ENCODE measurements at regions not wholly inside any gene's neighbourhood (a gene's known extent, or its start where the extent isn't known, plus 50 kb on each side); places are given as distances from the start of the nearest gene placed in this dataset.
A peak's percentile ranks its signal among the peaks of the same experiment; 100 is the strongest.

DNA sequence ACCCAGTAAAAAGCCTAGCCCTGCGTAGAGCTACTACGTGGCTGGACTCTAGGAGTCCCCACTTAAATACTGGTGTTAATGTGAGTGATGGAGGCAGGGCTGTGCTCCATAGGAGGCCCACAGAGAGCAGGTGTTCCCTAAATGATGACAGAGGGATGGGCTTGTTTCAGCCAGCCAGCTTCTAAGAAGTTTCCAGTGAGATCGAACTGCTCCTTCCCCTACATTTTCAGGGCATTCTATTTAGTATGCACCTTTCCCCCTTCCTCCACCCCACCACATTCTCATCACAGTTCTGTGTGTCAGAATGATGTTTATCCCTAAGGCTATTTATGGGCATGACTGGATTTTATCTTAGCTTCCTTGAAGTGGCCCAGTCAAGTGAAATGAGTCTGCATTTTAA lies 213.0 kb downstream of the TRIB2 start:
- DNase-seq (ENCODE audit: low read depth): peak; percentile 92

DNA sequence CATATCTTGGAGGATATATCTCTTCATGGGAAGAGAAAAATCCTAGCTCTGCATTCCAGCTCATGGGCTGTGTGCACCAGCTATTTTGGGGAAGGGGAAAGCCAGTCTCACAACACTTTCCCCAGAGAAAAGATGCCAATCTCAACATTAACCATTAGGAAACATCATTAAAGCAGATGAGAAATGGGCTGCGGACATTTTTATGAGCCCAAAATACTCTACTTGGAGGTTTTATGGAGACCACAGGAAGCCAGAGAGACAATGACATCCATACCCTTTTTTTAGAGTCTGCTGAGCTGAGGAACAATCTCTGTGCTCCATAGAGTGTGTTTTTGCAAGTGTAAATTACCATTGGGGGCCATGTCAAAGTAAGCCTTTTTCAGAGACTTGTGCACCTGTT lies 213.7 kb downstream of the TRIB2 start:
- DNase-seq (ENCODE audit: low read depth): peak; percentile 78

DNA sequence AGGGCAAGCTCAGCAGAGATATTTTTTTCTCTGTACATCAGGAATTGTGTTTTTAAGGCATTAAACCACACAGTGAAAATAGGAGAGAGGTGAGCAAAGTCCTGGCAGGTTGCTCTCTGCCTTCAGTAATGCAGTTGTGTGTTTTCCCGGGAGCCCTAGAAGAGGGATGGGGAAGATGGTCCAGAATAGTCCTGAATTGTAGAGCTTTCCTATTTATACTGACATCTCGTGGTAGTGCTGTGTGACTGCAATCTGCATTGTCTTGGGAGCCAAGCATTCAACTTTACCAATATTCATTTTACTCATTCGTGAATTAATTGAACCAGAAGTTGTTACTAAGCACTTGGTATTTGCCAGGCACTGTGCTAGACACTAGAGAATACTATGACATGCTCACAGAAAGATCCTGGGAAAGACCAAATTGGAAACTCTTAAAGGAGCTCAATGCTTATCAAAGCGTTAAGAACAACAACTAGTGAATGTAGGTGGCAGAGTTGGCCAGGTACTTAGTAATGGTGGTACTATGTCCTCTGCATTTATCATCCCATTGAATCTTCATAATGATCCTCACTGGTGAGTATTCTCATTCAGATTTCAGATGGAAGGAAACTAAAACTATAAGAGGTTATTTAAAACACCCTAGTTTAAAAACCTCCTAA lies 214.6 kb downstream of the TRIB2 start:
- peak; percentile 76 for DNase-seq (ENCODE audit: low read depth)

DNA sequence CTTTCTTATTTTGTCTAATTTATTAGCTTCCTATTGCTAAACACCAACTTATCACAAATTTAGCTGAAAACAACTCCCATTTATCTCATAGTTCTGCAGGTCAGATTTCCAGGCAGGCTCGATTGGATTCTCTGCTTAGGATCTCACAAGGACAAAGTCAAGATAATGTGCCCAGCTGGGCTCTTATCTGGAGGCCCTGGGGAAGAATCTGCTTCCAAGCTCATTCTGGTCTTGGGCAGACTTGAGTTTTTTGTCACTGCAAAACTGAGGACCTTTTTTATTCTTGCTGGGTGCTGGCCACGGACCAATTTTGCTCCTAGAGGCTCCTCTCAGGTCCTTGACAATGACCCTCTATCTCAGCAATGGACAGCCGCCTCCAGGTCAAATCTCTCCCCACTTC lies 215.5 kb downstream of the TRIB2 start:
- DNase-seq (ENCODE audit: low read depth): peak; percentile 35

- no peak for DNase-seq (ENCODE audit: low read depth)
Observed at GRCh38 chr2:12934146-12934756, 217.5 kb downstream of the TRIB2 start.

DNA sequence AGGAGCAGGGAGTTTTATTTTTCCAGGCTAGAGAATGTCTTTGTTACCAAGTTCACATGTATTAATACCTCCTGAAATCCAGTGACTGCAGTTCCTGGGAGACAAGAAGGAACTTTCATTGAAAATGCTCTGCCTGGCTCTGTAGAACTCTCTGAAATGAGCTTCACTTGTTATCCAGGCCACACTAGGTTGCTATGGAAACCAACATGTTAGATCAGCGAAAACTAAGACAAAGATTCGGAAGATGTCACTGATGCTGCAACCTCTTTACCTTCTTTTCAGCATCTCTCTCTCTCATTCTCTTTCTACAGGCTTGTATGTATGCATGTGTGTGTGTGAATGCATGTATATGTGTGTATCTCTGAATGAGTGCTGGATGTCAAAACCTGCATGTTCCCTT lies 218.5 kb downstream of the TRIB2 start:
- DNase-seq (ENCODE audit: low read depth): no peak

DNA sequence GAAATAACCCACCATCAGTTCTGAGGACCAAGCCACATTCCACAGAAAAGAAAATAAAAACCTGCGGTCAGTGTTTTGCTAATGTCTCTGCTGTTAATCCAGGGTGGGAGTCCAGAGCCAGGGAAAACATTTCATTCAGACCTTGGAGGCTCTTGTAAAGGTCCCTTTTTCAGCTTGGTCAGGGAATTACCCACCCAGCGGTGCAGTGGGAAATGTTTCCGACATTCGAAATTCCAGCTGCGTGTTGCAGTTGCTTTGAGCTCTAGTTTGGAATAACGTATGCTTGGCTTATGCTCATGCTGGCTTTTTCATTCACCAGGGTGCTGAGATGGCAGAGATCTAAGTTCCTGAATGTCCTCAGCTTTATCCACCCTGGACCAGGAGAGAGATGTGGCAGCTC lies 219.1 kb downstream of the TRIB2 start:
- no peak for DNase-seq (ENCODE audit: low read depth)

DNA sequence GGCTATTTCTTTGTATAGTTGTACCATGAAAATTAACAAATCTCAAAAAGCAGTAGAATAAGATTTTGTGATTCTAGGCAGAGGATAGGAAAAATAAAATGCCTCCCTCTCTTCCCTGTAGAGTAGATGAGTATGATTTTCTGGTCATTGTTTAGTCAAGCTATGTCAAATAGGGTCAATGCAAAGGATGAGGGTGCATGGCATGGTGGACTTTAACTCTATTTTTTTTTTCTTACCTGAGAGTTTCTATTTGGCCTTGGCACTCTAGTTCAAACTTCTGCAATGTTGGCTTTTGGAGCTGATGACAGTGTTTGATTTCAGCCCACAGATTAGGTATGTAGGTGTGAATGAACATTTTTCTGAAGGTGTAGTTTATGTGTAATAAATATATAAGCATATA lies 224.5 kb downstream of the TRIB2 start:
- DNase-seq (ENCODE audit: low read depth): no peak

GRCh38 chr2:12948231-12948960 lies 231.7 kb downstream of the TRIB2 start:
- DNase-seq (ENCODE audit: low read depth): peak; percentile 90

GRCh38 chr2:12948961-12949353 lies 232.2 kb downstream of the TRIB2 start:
- no peak for DNase-seq (ENCODE audit: low read depth)

DNA sequence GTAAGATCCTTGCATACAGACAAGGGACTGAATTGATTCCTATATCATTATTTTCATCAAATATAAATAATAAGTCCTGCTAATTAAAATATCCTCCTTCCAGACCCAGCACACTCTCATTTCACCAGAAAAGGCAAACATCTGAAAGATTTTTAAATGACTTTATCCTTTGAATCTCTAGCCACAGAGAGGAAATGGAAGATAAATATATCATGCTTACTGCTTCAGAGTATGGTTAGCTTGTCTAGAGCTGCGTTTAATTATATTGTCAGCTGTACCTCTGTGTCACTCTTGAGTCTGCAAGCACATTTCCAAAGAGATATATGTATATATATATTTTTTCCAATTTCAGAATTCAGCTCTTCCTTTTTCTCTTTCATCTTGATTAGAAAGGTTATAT lies 232.7 kb downstream of the TRIB2 start:
- DNase-seq (ENCODE audit: low read depth): no peak

DNA sequence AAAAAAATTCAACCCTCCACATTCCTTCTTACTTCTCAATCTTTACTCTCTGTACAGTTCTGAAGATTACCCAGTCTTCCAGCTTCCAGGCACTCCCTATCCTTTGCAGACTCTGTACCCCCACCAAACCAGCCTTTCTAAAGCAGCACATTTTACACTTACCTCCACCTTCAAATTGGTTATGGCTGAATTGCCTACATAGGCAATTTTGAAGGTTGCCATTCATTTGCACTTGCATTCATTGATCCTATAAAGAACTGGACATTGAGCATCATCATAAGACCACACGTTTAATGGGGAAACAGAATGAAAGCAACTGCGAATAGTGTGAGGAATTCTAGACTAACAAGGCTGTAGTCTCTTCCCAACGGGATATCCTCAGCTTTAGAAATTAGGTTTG lies 233.4 kb downstream of the TRIB2 start:
- no peak for DNase-seq (ENCODE audit: low read depth)

GRCh38 chr2:12950957-12951656 lies 234.4 kb downstream of the TRIB2 start:
- peak; percentile 92 for DNase-seq (ENCODE audit: low read depth)

DNA sequence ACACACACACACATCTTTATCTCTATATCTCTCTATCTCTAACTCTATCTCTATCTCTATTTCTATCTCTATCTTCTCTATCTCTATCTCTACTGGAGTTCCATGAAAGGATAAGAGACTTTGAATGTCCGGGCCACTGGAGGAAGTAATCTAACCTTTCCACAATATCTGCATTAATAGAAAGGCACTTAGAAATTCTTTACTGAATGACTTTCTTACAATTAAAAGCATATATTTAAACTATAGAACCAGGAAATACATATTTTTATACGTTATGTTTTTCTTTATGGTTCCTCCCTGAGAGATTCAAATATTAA lies 234.9 kb downstream of the TRIB2 start:
- DNase-seq (ENCODE audit: low read depth): no peak

DNA sequence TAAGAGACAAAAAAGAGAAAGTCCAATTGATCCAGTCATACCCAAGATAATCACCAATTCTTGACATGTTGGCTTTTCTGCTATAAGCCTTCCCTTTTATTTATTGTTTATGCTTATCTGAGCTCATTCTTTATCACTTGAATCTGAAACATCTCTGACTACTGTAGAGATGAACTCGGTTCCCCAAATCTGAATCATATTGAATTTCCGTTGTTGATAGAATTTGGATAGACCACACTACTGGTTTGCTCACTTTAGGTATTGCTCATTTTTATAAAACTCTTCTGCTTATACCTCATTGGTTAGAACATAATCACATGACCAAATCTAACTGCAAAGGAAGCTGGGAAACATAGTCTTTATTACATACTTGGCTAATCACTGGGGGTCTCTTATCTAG lies 236.9 kb downstream of the TRIB2 start:
- no peak for DNase-seq (ENCODE audit: low read depth)

GRCh38 chr2:12955864-12956263 lies 239.1 kb downstream of the TRIB2 start:
- DNase-seq (ENCODE audit: low read depth): no peak

DNA sequence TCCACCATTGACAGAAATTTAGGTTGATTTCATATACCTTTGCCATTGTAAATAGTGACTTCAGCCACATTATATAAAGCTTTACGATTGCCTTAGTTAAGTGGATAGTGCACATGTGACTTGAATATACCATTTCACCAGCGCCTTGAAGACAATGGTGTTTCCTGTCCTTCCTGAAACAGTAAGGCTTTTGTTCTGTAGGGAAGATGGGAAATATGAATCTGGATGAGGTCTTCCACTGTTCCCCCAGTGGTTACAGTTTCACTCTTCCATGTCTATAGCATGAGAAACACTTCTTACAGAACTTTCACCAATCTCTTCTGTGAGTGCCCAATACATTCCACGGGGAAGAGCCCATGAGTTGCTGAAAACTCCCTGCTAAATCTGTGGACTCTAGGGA lies 240.5 kb downstream of the TRIB2 start:
- DNase-seq (ENCODE audit: low read depth): peak; percentile 44

GRCh38 chr2:12959935-12960334 lies 243.2 kb downstream of the TRIB2 start:
- no peak for DNase-seq (ENCODE audit: low read depth)

- no peak for DNase-seq (ENCODE audit: low read depth)
Observed at GRCh38 chr2:12960671-12961070, 243.9 kb downstream of the TRIB2 start.

DNA sequence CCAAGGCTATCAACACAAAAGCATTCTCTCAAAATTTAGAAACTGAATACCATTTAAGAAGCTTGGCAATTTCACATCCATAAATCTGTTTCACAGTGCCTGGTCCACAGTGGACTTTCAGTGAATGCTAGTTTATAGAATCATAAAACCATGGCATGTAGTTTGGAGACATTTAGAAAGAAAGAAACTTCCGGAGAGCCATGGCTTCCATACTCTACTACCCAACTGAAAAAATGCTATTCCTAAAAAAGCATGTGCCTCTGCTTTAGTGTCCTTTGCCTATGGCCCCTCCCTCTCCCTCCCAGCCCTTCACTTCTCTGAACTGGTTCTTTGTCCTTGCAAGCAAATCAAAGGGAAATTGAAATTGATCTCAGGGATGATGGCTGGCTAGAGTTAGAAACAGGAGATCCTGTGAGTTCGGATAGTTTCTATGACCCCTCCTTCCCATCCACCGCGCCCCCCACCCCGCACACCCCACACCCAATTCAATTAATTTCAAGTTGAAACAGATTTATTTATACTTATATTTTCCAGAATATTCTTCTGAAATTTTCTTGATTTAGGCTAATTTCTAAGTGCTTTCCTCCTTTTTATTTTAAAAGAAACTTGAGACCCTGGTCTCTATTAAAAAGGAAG lies 248.3 kb downstream of the TRIB2 start:
- DNase-seq (ENCODE audit: low read depth): peak; percentile 40

DNA sequence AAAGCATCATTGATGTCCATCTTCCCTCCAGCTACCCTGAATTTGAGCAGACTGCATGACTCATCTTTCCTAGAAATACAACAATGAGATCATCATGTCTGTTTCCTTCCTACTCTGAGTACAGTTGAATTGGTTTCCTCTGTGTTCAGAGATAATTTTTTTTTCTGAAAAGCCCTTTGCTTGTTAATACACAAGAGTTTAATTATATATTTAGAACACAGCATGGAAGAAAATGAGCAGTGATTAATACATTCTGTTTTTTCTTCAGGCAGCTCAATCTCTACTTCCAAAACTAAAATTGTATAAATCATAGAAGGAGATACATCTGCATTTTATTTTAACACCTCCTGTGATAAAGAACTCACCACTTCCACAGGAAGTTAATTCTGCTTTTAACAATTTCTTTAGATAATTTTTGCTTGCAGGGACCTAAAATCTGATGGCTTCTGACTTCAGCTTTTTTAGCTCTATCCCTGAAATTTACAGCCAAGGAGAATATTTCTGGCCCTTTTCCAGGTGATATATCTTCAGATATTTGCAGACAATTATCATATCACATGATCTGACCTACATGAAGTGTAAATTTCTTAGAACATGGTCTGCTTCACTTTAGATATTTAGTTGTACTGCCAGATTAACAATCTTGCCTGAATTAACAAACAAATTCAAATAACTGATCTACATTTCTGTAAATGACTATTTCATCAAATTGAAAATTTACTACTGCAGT lies 249.0 kb downstream of the TRIB2 start:
- DNase-seq (ENCODE audit: low read depth): peak; percentile 85

- no peak for DNase-seq (ENCODE audit: low read depth)
Observed at GRCh38 chr2:12967804-12968203, 251.1 kb downstream of the TRIB2 start.

Data from RPMI7951 (cell line).